ENCODE measurements at regions not wholly inside any gene's neighbourhood (a gene's known extent, or its start where the extent isn't known, plus 50 kb on each side); places are given as distances from the start of the nearest gene placed in this dataset.
"Not testable (repeated sequence)": the region's sequence is repeated elsewhere in the genome, so short reads cannot be mapped to it uniquely, and the experiment has no call there.

DNA sequence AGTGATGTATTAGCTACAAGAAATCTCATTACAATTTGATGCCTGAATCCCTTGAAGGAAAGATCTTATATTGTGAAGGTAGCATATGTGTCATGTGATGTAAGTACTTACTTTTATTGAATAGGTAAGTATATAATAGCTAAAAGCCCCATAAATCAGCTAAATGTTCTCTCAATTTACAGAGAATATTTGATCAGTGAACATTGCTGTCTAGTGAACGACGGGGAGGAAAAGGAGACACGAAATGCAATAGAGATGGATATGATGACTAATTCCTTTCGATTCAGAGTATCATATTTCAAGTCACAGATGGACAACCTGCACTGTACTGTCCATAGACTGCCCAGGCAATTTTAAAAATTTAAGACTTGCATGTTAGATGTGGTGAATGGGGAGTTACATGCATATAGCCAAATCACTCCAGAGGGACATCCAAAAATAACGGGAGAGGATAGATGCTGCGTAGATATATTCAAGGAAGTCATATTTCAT, 462.1 kb upstream of the CDIN1 start:
- no peak for DNase-seq

DNA sequence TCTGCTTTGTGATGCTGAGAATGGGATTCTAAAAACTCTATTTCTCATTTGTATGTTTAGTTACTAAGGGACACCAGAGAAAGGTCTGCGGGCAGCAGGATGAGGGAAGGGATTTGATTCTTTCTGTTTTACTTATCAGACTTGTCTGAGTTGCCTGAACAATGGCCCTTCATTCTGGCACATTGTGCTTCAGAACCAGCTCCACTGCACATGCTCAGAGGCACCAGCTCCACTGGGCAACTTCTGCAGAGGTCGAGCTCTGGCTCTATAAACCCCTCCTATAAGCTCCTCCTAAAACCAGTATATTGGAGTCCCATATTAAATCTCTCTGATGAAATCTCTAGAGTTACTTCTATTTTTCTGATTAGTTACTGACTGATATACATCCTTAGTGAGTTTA, 453.2 kb upstream of the CDIN1 start:
- no peak for DNase-seq

DNA sequence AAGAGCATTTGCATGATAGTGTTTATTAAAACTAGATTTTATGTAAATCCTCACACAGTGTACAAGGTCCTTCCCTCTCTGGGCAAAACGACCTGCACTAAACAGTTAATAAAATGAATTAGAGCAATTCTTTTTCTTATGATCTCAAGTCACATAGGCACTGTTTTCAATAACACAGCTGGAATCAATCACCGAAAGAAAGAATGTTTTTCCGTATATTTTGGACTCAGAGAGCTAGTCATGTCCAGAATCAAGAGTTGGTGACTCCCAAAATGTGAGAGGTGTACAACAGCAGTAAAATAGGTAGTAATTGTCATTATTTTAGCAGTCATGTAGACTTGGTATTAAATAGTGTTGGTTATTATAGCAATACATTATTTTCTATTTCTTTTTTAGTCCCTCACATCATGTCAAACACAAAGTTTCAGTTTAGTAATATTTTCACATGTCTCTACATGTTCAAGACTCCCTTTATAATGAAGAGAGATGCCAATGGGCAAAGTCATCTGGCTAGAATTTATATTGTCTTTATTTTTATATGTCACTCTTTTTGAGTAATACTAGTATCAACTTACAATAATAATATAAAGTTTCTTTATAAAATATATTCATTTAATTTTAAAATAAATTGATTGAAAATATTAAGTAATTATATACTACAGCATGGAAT, 448.6 kb upstream of the CDIN1 start:
- no peak for DNase-seq

DNA sequence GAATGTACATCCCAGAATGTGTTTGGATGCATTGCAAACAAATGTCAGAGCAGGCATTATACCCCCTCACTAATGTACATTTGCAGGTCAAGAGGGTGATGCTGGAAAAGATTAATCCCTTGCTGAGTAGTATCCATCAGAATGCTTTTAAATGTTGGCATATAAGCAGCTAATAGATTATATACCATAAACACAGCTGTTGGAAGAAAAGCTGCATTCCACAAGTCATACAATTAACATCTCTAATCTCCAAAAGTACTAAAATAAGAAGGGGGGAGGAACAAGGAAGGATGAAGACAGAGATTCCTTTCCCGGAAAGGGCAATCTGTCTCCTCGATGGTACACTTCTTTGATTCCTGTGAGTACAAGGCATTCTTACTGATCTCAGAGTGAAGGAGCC, 445.7 kb upstream of the CDIN1 start:
- DNase-seq = no peak

DNA sequence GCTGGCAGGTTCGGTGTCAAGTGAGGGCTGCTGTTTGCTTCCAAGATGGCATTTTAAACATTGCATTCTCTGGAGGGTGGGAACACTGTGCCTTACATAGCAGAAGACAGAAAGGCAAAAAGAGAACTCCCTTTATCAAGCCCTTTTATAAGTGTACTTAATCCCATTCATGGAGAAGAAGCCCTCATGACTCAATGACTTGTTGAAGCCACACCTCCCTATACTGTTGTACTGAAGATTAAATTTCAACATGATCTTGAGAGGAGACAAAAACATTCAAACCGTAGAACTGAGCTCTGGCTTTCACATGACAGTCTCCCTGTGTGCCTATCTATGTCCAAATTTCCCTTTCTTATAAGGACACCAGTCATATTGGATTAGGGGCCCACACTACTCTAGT, 443.4 kb upstream of the CDIN1 start:
- DNase-seq = no peak

DNA sequence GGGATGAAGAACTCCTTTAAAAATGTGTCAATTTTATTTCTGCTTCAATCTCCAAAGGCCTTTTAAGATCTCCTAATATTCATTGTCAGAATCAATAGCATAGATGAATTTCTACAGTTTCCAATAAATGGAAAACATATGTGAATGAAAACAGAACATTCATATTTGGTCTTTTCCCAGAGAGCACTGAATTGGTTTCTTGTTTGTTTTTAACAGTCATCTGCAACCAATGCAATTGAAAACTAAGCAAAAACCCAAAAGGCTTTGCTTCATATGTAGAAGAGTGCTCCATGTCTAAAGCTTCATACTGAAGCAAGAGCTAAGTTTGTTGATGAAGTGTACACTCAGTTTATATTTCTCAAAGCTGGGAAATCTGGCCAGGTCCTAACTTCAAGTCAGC, 426.5 kb upstream of the CDIN1 start:
- DNase-seq = no peak

DNA sequence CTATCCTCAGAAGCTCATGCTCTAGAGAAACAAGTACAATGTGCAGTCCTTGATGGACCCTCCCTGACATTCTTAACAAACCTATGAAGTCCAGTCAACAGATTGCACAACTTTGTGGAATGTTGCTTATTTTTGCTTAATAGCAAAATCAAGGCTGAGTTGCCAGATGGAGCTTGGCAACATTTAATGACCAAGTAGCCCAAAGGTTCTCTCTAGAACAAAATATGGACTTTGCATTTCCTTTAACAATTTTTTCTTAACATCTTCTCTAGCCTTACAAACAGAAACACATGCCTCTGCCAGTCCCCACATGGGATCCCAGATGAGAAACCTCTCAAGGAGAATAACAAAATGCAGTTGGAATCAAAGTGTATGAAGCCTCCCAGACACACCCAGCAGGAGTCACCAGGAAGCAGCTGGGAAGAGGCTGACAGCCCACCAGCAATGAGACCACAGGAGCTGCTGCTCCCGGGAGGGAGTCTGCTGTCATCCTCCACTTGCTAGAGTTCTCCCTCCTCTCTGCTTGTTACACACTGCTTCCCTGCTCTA, 422.5 kb upstream of the CDIN1 start:
- no peak for DNase-seq

DNA sequence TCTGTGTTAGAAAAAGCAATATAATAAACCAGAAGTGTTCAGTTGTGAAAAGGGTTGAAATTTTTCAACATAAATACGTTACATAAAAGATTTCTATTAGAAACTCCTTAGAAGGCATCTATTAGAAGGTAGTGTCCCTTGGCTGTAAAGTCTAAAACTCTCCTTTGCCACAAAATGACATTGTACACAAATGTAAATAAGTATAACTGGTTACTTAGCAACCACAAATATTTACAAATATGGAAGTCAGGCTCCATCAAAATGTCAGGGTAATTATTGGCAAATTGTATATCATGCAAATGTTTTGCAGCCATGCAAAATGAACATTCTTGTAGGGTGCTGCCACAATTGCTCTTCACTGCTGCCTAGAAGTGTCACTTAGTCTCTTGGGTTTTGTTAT, 419.1 kb upstream of the CDIN1 start:
- DNase-seq = no peak

DNA sequence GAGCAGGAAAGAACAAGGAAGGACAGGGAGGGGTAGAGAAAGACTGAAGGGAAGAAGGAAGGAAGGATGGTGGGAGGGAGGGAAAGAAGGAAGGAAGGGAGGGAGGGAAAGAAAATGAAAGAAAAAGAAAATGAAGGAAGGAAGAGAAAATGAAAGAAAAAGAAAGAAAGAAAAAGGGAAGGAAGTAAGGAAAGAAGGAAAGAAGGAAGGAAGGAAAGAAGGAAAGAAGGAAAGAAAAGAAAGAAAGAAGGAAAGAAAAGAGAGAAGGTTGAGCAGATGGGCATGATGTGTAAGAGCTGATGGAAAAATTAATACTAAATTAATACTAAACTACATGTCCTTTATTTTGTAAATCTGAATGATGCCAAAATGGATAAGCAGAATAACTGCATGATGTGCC, 418.3 kb upstream of the CDIN1 start:
- DNase-seq = no peak

DNA sequence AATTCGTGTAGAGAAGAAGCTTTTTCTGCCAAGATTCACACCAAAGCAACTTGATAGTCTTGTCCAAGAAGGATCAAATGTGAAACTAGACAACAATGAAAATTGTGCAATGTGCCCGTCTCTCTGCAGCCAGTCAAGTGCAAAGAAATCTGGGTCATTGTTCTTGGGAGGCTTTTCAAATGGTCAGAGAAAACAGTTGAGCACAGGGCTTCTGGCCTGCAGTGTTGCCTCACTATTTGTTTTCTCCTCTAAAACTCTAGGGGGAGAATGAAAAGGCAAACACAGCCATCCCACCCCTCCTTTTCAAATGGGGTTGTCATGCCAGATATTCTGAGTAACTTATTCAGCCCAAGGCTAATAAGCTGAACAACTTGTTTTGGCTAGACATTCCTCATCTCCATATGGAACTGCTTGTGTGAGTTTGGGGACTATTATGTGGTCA, 417.6 kb upstream of the CDIN1 start:
- DNase-seq = no peak

DNA sequence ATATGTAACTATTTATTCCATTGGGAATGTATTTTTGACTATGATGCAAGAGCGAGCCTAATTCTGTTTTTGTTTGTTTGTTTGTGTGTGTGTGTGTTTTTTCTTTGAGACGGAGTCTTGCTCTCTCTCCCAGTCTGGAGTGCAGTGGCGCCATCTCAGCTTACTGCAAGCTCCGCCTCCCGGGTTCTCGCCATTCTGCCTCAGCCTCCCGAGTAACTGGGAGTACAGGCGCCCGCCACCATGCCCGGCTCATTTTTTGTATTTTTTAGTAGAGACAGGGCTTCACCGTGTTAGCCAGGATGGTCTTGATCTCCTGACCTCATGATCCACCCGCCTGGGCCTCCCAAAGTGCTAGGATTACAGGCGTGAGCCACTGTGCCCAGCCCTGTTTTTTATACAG, 415.4 kb upstream of the CDIN1 start:
- not testable (repeated sequence) for DNase-seq

DNA sequence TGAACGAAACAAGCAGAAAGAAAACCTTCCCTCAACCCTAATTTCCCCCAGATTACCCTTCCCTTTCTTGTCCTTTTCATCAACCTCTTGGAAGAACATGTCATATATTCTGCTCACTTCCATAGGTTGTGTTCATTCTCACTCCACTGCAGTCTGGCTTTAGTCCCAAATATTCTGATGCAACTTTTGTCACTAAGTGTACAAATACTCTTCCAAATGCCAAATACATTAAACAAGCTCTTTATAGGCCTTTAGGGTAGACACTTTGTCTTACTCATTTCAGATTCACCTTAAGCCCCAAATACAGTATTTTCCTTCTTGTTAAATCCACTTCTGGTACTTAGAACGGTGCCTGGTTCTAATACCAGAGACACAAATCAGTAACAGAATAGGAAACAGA, 406.5 kb upstream of the CDIN1 start:
- no peak for DNase-seq

DNA sequence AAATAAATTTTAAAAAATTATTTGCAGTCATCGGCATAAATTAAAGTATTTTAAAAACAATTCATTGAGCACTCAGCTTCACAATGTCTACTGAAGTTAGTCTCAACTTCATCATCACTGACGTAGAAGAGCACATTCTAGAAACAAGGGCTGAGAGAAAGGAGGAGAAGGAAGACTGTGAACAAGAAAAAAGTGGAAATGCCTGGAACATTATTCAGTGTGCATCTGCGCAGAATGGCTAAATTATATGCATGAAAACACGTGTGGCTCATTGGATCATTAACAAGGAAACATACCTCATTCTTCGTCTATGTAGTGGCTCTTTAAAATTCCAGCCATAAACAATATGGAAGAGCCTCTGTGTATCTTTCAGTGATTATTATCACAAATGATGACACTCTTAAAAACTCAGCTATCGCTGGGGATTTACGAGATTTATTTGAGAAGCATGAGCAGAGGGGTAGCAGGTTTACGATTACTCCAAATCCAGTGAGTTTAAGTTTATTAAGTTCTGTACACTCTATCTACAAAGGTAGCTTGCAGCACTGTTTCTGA, 404.2 kb upstream of the CDIN1 start:
- DNase-seq = no peak

DNA sequence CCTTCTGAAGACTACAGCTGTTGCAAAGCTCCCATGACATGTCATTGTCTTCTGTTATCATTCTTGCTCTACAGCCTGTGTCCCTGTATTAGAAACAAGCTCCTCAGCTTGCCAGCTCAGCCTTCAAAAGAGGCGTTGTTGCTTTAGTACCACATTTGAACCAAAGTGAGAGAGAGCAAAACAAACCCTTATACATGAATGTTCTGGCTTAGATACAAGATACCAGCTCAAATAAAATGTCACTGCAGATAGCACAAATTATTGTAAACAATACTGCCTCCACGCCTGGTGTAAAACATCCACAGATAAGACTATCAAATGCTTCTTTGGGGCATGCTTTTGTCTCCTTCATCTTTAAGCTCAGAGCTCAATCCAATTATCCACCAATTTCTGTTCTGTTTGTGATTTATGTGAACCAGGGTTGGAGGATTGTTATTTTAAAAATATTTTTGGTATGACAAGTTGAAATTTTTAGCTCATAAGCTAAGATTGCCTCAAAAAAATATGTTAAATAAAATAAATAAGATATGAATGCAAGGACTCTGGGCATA, 403.6 kb upstream of the CDIN1 start:
- peak; percentile 0 for DNase-seq

DNA sequence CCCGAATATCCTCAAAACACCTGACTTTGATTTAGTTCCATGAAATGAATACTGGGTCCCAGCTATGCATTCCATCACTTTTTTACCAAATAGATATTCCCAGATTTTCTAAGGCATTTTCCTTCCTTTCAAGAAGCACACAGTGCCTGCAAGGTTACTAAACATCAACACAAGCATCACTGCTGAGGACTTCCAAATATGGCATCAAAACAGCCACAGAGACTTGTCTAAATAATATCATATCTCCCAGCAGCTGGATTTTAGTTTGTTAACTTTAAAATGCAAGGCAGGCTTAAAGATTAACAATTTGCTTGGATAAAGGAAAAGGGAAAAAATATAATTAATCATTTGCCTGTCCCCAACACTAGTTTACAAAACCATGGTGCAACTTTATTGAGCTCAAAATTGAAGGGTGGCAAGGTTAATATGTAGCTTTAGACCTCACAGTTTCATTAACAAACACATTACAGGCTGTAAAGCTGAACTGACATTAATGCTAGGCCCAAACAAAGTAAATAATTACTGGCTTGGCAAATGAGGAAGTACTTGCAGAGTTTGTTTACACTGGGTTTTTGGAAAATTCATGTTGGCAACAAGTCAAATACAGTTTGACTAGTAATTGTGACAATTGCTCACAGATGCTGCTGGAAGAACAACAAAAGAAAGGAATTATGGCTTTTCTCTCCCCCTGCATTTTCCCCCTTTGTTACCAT, 401.7 kb upstream of the CDIN1 start:
- peak; percentile 33 for DNase-seq

DNA sequence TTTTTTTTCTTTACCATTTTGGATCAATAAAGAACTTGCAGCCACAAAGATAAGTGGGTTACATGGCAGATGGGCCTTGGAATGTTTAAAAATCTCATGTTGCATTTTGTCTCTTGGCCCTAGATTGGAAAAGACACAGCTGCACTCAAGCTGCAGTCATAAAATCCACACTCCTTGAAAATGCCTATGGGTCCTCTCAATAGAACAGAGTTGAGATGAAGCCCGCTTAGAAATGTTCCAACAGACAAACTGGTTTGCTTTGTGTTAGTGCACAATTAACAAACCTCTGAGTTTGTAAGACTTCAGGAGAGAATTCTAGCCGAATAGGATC, 401.2 kb upstream of the CDIN1 start:
- no peak for DNase-seq

DNA sequence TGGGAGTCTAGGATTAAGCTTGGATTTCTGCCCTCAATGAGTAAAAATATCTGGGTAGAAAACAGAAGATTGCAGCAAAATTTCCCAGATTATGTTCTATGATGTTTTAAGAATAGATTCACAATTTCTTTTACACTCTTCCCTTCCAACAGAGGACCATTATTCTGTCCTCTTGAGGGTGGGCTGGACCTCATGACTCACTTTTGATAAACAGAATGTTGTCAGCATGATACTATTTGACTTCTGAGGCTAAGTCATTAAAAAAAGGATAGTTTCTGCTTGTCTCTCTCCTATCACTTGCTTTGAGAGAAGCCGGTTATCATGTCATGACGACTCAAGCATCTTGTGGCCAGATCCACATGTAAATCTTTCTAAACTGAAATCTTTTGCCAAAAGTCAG, 396.2 kb upstream of the CDIN1 start:
- no peak for DNase-seq

DNA sequence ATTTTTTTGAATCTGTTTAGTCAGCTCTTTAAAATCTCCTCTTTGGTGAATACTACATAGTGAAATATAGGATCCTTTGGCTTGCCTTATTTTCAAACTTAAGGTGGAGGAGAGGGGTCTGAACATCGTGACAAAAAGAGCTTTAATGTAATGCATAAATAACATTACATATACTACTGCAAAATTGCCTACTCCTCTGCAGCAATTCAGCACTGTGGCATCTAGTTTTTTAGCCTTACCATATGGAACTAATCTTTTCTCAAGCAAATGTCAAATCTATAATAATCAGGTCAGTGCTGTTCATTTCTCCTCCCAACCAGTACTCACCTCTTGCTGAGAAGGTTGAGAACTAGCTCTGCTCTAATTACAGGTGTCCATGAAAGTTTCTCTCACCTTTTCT, 394.0 kb upstream of the CDIN1 start:
- DNase-seq = no peak

DNA sequence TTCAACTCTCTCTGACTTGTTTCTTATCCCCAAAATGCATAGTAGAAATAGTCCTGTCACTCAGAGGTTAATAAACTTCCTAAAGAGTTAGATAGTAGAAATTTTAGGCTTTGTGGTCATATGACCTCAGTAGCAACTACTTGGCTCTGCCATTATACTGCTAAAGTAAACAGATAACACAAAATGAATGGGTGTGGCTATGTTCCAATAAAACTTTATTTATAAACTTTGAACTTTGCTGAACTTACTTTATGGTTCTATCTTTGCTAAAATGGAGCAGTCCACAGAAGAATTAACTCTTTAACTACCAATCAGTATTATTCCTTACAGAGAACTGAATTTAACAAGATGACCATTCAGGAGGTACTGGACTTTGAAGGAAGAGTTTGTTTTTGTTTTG, 393.6 kb upstream of the CDIN1 start:
- DNase-seq = no peak

DNA sequence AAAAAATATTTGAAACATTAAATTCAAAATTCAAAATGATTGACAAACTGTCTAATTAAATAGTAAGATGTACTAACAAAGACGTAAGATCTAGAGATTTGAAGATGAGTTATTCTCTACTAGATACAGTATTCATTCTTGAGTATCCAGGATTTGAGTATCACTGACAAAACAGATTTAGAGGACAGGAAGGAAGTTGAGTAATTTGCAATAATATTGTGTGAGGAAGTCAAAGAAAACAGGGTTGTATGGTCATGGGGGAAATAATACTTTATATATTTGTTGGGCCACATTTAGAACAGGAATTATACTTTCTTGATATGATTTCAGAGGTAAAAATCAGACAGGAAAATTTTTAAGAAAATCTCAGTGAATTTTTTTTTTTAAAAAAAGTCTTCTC, 393.1 kb upstream of the CDIN1 start:
- DNase-seq = no peak

DNA sequence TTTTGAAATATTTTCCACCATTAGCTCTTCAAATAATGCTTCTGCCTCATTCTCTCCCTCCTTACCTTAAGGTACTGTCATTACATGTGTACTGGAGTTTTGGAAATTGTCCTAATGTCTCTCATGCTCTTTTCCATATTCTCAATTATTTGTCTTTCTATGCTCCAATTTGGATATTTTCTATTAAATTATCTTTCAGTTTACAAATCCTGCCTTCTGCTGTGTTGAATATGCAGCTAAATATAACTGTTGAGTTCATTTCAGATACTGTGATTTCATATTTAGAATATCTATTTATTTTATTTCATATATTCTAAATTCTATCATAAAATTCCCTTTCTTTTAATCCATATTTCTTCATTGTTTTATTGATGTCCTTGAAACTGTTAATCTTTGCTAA, 388.0 kb upstream of the CDIN1 start:
- no peak for DNase-seq

DNA sequence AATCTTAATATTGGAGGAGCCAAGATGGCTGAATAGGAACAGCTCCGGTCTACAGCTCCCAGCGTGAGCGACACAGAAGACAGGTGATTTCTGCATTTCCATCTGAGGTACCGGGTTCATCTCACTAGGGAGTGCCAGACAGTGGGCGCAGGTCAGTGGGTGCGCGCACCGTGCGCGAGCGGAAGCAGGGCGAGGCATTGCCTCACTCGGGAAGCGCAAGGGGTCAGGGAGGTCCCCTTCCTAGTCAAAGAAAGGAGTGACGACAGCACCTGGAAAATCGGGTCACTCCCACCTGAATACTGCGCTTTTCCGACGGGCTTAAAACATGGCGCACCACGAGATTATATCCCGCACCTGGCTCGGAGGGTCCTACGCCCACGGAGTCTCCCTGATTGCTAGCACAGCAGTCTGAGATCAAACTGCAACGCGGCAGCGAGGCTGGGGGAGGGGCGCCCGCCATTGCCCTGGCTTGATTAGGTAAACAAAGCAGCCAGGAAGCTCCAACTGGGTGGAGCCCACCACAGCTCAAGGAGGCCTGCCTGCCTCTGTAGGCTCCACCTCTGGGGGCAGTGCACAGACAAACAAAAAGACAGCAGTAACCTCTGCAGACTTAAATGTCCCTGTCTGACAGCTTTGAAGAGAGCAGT, 383.9 kb upstream of the CDIN1 start:
- not testable (repeated sequence) for DNase-seq

DNA sequence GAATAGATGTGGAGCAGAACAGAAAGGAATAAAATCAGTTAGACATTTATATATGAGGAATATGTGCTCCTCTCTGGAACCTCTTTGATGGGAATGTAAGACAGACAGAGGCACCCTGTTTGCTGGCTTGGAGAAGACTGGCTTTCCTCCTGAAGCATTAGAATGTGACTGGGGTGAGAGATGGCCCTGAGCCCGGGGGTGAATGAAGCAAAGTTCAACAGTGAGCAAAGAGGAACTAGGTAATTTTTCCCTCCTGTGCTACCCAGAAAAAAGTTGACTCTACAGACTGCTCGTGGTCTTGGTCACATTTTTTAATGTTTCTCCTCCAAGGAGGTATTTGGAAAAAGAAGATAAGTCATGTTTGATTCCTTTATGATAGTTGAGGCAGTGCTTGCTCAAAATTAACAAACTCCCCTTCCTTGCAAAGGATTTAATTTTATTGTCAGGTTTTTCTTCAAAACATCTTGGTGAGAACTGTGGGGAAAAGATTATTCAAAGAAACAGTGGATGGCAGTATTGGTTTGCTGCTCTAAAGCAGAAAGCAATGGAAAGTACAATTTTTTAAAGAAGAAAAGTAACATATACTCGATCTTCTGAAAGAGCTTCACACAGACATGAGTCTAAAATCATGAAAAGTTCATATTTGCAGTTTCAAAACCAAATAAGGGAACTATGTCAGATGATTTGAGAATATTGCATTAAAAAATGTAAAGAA, 370.4 kb upstream of the CDIN1 start:
- DNase-seq = no peak
